Keratinocyte (primary cell): ENCODE measurements at regions not wholly inside any gene's neighbourhood (a gene's known extent, or its start where the extent isn't known, plus 50 kb on each side); places are given as distances from the start of the nearest gene placed in this dataset.

Source experiments
- DNase-seq: peaks from one replicate; pipeline ENCODE4 v3.0.0-alpha.2; 2011; ENCODE audit warnings: low read depth, missing footprints, low spot score
- FAIRE-seq: peaks from 2 replicates; lab custom pipeline; 2011; peaks lifted over from hg19 to GRCh38; lab: Jason Lieb, UNC
- H2AFZ ChIP-seq: 2 replicates; pipeline ENCODE4 v1.6.0; 2012; ENCODE audit warnings: low read length, control low read depth, inconsistent platforms; ENCODE audit not compliant: control insufficient read depth
- H3K27ac ChIP-seq: 2 replicates; pipeline ENCODE4 v1.5.1; 2011; ENCODE audit warnings: low read length; ENCODE audit not compliant: control insufficient read depth, insufficient read depth
- H3K27me3 ChIP-seq: 3 replicates; pipeline ENCODE4 v1.6.0; 2011; ENCODE audit warnings: low read length; ENCODE audit not compliant: control insufficient read depth, insufficient read depth; ENCODE audit errors: extremely low read depth
- H3K36me3 ChIP-seq, 2 experiments: 2 replicates in 1 of 2; 3 replicates in 1 of 2; pipeline ENCODE4 v1.5.1; 2011; ENCODE audit warnings: low read length in 2 of 2, mild to moderate bottlenecking in 1 of 2; ENCODE audit not compliant: control insufficient read depth in 2 of 2, insufficient read depth in 2 of 2; ENCODE audit errors: extremely low read depth in 1 of 2
- H3K4me1 ChIP-seq: 3 replicates; pipeline ENCODE4 v1.5.1; 2011; ENCODE audit warnings: low read length; ENCODE audit not compliant: control insufficient read depth, insufficient read depth; ENCODE audit errors: extremely low read depth
- H3K4me2 ChIP-seq: 3 replicates; pipeline ENCODE4 v1.6.0; 2011; ENCODE audit warnings: low read depth, low read length; ENCODE audit not compliant: control insufficient read depth, insufficient read depth; ENCODE audit errors: extremely low read depth
- H3K4me3 ChIP-seq, 3 experiments: fragments of 200-600 bp in 1 of 3; sonication (generic) in 1 of 3; 2 replicates in 2 of 3; 3 replicates in 1 of 3; pipeline ENCODE4 v1.5.1; 2011 to 2016; ENCODE audit warnings: low read length in 3 of 3, mild to moderate bottlenecking in 3 of 3, control low read depth in 2 of 3, inconsistent platforms in 1 of 3, low read depth in 1 of 3, mixed read lengths in 1 of 3, mixed run types in 1 of 3, moderate library complexity in 1 of 3; ENCODE audit not compliant: control insufficient read depth in 2 of 3, insufficient read depth in 2 of 3; ENCODE audit errors: extremely low read depth in 1 of 3
- H3K79me2 ChIP-seq: 2 replicates; pipeline ENCODE4 v1.6.0; 2012; ENCODE audit warnings: low read length; ENCODE audit not compliant: control insufficient read depth, insufficient read depth
- H3K9ac ChIP-seq: 3 replicates; pipeline ENCODE4 v1.6.0; 2011; ENCODE audit warnings: low read length; ENCODE audit not compliant: control insufficient read depth, insufficient read depth; ENCODE audit errors: extremely low read depth
- H3K9me1 ChIP-seq: 3 replicates; pipeline ENCODE4 v1.6.0; 2011; ENCODE audit warnings: low read length; ENCODE audit not compliant: control insufficient read depth, insufficient read depth; ENCODE audit errors: extremely low read depth
- H3K9me3 ChIP-seq: 2 replicates; pipeline ENCODE4 v1.5.1; 2012; ENCODE audit warnings: low read depth, low read length; ENCODE audit not compliant: control insufficient read depth
- H4K20me1 ChIP-seq: 3 replicates; pipeline ENCODE4 v1.6.0; 2011; ENCODE audit warnings: low read length; ENCODE audit not compliant: control insufficient read depth, insufficient read depth; ENCODE audit errors: extremely low read depth
- EZH2 ChIP-seq: IDR thresholded peaks from one replicate; pipeline ENCODE4 v1.6.1; 2012; ENCODE audit warnings: inconsistent platforms, mild to moderate bottlenecking, low read length, moderate library complexity
- dilution Hi-C: fragments of 300-500 bp; cut with MboI; formaldehyde crosslinking; loops from one replicate; pipeline ENCODE4 v1.7.0; 2020; ENCODE audit warnings: low sequenced_read_pairs; ENCODE audit not compliant: extremely low pct_ligation_motif_present
- TF ChIP-seq, protein P1 (sequence below), 3 experiments: IDR thresholded peaks in 1 of 3; conservative IDR thresholded peaks in 1 of 3; optimal IDR thresholded peaks in 1 of 3; 2 replicates in 2 of 3; 3 replicates in 1 of 3; pipeline versions ENCODE3 to v1.5.1; 2011; ENCODE audit warnings: low read length in 3 of 3, mild to moderate bottlenecking in 3 of 3, moderate library complexity in 2 of 3, control low read depth in 1 of 3, inconsistent platforms in 1 of 3; ENCODE audit not compliant: insufficient read depth in 2 of 3; ENCODE audit errors: extremely low read depth in 1 of 3

DNA sequence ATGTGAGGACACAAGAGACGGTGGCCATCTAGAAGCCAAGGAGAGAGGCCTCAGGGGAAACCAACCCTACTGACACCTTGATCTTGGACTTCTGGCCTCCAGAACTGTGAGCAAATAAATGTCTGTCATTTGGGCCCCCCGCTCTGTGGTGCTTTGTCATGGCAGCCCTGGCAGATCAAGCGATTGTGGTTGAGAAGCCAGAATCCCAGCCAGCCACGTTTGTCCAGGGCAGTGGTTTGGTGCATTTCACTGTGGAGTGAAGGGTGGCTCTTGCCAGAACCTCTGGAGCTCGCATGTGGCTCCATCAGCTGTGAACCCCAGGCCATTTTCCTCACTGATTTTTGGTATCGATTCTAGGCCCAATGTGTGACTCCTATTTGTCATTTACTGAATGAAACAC lies 404.9 kb downstream of the BCL11B start:
- H3K4me3 ChIP-seq = no peak overlapping the region
- H4K20me1 ChIP-seq = no peaks in the 10 kb centered on the region
- TF ChIP-seq, protein P1, sequence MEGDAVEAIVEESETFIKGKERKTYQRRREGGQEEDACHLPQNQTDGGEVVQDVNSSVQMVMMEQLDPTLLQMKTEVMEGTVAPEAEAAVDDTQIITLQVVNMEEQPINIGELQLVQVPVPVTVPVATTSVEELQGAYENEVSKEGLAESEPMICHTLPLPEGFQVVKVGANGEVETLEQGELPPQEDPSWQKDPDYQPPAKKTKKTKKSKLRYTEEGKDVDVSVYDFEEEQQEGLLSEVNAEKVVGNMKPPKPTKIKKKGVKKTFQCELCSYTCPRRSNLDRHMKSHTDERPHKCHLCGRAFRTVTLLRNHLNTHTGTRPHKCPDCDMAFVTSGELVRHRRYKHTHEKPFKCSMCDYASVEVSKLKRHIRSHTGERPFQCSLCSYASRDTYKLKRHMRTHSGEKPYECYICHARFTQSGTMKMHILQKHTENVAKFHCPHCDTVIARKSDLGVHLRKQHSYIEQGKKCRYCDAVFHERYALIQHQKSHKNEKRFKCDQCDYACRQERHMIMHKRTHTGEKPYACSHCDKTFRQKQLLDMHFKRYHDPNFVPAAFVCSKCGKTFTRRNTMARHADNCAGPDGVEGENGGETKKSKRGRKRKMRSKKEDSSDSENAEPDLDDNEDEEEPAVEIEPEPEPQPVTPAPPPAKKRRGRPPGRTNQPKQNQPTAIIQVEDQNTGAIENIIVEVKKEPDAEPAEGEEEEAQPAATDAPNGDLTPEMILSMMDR (optimal IDR thresholded peaks at IDR 0.05 in 1 of 3, IDR thresholded peaks at IDR 0.05 in 1 of 3, conservative IDR thresholded peaks at IDR 0.05 in 1 of 3; ENCODE audit: extremely low read depth in 1 of 3, insufficient read depth in 2 of 3, low read length in 3 of 3) = no peak
- no peak for TF ChIP-seq EZH2
- H3K9ac ChIP-seq = no peak overlapping the region
- no peaks in the 10 kb centered on the region for H3K27me3 ChIP-seq
- no peaks in the 10 kb centered on the region for H3K36me3 ChIP-seq
- FAIRE-seq = no peak
- no peak overlapping the region for H2AFZ ChIP-seq
- H3K27ac ChIP-seq = no peak overlapping the region
- no peaks in the 10 kb centered on the region for H3K9me1 ChIP-seq
- H3K4me2 ChIP-seq = no peak overlapping the region
- no peaks in the 10 kb centered on the region for H3K9me3 ChIP-seq
- no peaks in the 10 kb centered on the region for H3K79me2 ChIP-seq
- no peak for DNase-seq
- no peaks in the 10 kb centered on the region for H3K4me1 ChIP-seq
- dilution Hi-C loops = no loop called here

- Histone ChIP-seq H3K4me2 (no peak overlapping the region), H3K27ac (no peak overlapping the region), H3K9me3 (no peaks in the 10 kb centered on the region), H2AFZ (no peak overlapping the region), H3K9me1 (no peaks in the 10 kb centered on the region), H3K4me1 (no peaks in the 10 kb centered on the region), H3K36me3 (no peaks in the 10 kb centered on the region), H3K4me3 (no peak overlapping the region), H3K9ac (no peak overlapping the region), H3K79me2 (no peaks in the 10 kb centered on the region), H4K20me1 (no peaks in the 10 kb centered on the region), H3K27me3 (no peaks in the 10 kb centered on the region)
- DNase-seq (no peak), FAIRE-seq (no peak)
- no peak for TF ChIP-seq EZH2
- TF ChIP-seq, protein P1 (optimal IDR thresholded peaks at IDR 0.05 in 1 of 3, IDR thresholded peaks at IDR 0.05 in 1 of 3, conservative IDR thresholded peaks at IDR 0.05 in 1 of 3; ENCODE audit: extremely low read depth in 1 of 3, insufficient read depth in 2 of 3, low read length in 3 of 3) = no peak
- dilution Hi-C loops = no loop called here
Observed at GRCh38 chr14:98867726-98868125, 404.3 kb downstream of the BCL11B start.
